ENCODE measurements at regions not wholly inside any gene's neighbourhood (a gene's known extent, or its start where the extent isn't known, plus 50 kb on each side); places are given as distances from the start of the nearest gene placed in this dataset.
"Not testable (repeated sequence)": the region's sequence is repeated elsewhere in the genome, so short reads cannot be mapped to it uniquely, and the experiment has no call there.

GRCh38 chr2:91667341-91667740 lies 2975.9 kb downstream of the RPIA start:
- not testable (repeated sequence) for TF ChIP-seq CTCF (conservative IDR thresholded peaks at IDR 0.05; ENCODE audit: low read depth, low read length); EZH2 (IDR thresholded peaks at IDR 0.05; ENCODE audit: borderline replicate concordance, low read depth, low read length, poor library complexity, severe bottlenecking)
